Skin epidermis (tissue), 12 donors: ENCODE measurements at regions not wholly inside any gene's neighbourhood (a gene's known extent, or its start where the extent isn't known, plus 50 kb on each side); places are given as distances from the start of the nearest gene placed in this dataset.
A peak's percentile ranks its signal among the peaks of the same experiment; 100 is the strongest.
"Not testable (repeated sequence)": the region's sequence is repeated elsewhere in the genome, so short reads cannot be mapped to it uniquely, and the experiment has no call there.

Source experiments
- H3K27ac ChIP-seq, 21 experiments: fragments of 200-600 bp; sonication (generic) in 11 of 21; one replicate each; pipeline ENCODE4 v1.5.0; 2020; ENCODE audit warnings: mild to moderate bottlenecking in 3 of 21, inconsistent platforms in 2 of 21, moderate library complexity in 2 of 21
- H3K4me3 ChIP-seq, 7 experiments: fragments of 200-600 bp; sonication (generic) in 2 of 7; one replicate each; pipeline ENCODE4 v1.5.0; 2020; ENCODE audit warnings: inconsistent platforms in 2 of 7, mild to moderate bottlenecking in 2 of 7, moderate library complexity in 1 of 7

DNA sequence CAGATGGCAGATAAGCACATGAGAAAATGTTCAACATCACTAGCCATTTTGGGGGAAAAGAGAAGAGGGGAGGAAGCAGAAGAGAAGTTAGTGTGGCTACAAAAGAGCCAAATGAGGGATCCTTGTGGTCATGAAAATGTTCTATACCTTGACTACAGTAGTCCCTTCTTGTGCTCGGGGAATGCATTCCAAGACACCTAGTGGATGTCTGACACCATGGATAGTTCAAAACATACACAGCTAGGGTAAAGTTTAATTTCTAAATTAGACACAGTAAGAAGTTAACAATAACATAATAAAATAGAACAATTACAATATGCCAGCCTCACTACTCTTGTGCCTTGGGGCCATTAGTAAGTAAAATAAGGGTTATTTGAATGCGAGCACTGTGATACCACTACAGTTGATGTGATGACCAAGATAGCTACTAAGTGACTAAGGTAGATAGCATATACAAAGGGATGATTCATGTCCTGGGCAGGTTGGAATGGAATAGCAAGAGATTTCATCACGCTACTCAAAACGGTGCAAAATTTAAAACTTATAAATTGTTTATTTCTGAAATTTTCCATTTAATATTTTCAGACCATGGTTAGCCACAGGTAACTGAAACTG lies 344.1 kb downstream of the NR2F1-AS1 start:
- no peak overlapping the region for H3K27ac ChIP-seq
- no peak overlapping the region for H3K4me3 ChIP-seq

DNA sequence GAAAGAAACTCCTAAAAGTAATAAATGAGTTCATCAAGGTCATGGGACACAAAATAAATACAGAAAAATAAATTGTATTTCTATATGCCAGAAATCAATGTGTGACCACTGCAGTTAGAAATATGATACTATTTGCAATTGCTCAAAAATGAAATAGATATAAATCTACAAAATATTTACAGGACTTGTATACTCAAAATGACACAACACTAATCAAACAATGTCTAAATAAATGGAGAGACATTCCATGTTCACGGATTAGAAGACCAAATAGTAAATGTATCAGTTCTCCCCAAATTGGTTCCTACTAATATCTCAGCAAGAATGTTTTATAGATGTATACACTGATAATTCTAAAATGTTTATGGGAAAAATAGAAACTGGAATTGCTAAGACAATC lies 345.3 kb downstream of the NR2F1-AS1 start:
- H3K27ac ChIP-seq = no peak overlapping the region
- no peak overlapping the region for H3K4me3 ChIP-seq

DNA sequence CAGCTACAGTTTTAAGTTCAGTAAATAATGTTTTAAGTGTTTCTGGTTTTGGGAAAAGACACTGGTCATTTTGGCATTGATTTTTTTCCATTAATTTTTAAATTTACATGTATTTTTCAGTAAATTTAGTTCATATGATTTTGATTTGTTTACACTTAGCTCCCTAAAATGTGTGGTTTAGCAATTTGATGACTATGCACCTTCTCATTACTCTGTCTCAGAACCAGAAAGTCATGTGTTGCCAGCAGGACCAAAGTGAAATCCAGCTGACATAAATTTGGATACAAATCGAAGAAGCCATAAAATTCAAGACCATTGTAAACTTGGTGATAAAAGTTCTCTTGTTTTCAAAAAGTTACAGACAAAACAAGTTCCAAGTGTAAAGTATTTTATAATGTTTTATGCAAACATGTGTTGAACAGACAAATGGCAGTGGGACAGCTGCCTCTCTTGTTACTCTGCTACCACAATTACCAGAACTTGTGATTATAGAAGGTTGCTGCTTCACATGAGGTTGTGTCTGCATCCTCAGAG lies 354.8 kb downstream of the NR2F1-AS1 start:
- peak overlapping the region in 2 of 21 experiments; percentile 10 to 33 for H3K27ac ChIP-seq
- no peak overlapping the region for H3K4me3 ChIP-seq

DNA sequence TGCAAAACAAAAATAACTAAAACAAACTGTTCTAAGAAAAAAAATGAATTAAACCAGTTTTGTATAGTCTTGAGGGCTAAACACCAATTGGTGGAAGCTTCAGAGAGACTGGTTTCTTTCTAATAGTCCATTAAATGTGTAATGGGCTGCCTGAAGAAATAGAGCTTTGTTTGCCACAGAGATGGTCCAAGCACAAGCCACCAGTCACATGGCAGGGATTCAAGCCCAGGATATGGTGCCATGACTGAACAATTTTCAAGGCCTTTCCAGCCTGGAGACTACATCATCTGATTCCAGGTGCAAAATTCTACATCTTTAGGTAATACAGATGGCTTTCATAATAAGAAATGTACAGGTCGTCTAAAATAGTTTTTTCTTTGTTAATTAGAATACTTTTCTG lies 355.3 kb downstream of the NR2F1-AS1 start:
- no peak overlapping the region for H3K4me3 ChIP-seq
- H3K27ac ChIP-seq = peak overlapping the region in 4 of 21 experiments; percentile 10 to 61 (median 38)

DNA sequence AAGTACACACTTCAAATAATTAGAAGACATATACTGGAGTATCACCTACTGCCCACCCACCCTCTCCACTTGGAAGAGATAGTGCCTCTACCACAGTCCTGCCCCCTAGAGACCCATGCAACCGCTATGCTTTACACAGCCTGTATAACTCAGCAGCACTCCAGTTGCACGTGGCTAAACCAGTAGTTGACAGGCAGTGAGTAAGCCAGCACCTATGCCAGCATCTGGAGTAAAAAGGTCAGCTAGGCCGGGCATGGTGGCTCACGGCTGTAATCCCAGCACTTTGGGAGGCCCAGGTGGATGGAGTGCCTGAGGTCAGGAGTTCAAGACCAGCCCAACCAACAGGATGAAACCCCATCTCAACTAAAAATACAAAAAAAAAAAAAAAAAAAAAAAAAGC lies 356.4 kb downstream of the NR2F1-AS1 start:
- H3K4me3 ChIP-seq = no peak overlapping the region
- no peak overlapping the region for H3K27ac ChIP-seq

DNA sequence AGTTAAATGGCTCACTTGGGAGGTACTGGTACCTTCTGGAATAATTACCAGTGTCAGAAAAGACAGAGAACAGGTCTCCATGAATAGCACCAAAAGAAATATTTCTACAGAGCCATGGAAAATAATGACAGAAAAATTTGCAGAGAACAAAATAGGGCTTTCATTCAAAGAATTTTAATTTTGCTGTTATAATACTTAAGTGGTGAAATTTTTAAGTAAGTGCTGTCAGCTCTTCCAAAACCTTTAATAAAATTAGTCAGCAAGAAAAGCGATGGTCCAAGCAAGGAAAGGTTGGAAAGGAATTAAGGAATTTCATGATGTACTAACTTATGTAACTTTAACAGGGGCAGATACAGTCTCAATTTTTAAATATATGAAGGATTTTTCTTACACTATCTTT lies 359.2 kb downstream of the NR2F1-AS1 start:
- no peak overlapping the region for H3K4me3 ChIP-seq
- no peak overlapping the region for H3K27ac ChIP-seq

DNA sequence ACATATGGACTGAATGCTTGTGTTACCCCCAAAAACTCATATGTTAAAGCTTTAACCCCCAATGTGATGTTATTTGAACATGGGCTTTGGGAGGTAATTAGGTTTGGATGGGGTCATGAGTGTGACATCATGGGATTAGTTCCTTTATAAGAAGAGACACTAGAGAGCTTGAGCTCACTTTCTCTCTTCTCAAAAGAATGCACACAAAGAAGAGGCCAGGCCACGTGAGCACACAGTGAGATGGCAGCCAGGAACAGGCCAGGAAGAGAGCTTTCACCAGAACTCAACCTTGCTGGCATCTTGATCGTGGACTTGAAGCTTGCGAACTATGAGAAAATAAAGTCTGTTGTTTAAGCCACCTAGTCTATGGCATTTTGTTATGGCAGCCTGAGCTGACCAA lies 360.6 kb downstream of the NR2F1-AS1 start:
- no peak overlapping the region for H3K4me3 ChIP-seq
- H3K27ac ChIP-seq = no peak overlapping the region

DNA sequence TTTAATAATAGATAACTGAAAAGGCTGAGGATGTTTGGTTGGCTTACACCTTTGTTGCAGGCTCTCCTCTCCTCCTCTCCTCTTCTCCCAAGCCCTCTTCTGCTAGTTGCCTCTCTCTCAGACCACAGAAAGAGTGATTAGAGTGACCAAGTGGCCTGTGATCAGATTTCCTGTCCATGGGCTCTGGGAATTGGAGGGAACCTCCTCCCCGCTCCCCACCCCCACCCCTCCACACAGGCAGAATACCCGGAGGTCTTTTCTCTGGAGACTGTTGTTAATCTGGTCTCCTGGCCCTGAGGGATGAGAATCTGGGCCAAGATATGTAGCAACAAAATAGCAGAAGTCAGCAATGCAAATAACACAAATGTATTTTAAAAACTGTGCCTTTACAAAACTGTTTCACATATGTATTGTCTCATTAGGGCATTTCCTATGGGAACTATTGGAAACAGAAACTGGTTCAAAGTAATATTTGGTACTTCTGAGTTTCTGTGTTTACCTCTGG lies 361.3 kb downstream of the NR2F1-AS1 start:
- Histone ChIP-seq H3K27ac (no peak overlapping the region), H3K4me3 (no peak overlapping the region)

DNA sequence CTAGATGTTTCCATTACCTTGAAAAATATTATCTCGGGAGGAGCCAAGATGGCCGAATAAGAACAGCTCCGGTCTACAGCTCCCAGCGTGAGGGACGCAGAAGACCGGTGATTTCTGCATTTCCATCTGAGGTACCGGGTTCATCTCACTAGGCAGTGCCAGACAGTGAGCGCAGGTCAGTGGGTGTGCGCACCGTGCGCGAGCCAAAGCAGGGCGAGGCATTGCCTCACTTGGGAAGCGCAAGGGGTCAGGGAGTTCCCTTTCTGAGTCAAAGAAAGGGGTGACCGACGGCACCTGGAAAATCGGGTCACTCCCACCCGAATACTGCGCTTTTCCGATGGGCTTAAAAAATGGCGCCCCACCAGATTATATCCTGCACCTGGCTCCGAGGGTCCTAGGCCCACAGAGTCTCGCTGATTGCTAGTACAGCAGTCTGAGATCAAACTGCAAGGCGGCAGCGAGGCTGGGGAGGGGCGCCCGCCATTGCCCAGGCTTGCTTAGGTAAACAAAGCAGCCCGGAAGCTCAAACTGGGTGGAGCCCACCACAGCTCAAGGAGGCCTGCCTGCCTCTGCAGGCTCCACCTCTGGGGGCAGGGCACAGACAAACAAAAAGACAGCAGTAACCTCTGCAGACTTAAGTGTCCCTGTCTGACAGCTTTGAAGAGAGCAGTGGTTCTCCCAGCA lies 367.8 kb downstream of the NR2F1-AS1 start:
- H3K4me3 ChIP-seq = peak overlapping the region in 1 of 7 experiments; percentile 24
- not testable (repeated sequence) for H3K27ac ChIP-seq

DNA sequence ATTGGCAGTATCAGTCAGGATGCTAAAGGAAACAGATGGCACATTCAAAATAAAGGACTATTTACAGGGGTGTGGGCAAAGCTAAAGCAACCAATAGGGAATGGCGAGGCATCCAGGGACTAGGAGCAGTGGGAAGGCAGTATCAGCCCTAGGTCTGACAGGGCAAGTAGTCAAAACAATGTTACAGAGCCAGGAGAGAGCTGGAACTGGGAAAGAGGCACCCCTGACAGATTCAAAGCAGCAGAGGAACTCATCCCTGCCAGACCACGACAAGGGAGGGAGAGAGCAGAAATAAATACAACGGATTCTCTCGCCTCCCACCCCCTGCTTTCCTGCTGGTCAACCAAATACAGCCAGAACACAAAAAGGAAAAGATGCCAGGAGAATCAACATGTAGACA lies 371.5 kb downstream of the NR2F1-AS1 start:
- no peak overlapping the region for H3K4me3 ChIP-seq
- peak overlapping the region in 3 of 21 experiments; percentile 30 to 74 (median 60) for H3K27ac ChIP-seq

DNA sequence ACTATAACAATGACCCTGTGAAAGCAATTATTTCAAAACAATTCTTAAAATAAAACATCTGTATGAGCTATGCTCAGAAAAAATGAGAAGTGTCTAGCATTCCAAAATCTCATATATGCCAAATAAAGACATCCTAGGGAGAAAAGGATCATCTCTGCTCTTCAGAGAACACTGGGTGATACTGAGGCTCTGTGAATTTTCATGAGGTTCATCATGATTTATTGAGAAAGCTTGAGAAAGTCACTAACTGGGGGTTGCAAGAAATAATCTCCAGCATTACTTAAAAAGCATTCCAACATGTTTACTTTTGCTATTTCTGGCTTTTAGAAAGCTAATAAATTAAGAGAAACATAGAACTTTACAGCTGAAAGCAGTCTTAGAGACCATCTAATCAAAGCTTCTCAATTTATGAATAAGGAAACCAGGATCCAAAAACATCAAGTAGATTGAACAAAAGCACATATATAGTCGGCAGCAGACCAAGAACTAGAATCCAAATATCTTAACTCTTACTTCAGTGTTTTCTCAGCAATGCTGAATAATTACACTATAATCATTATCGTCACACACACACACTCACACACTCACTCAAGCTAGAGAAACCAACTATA lies 372.8 kb downstream of the NR2F1-AS1 start:
- peak overlapping the region in 5 of 21 experiments; percentile 8 to 74 (median 36) for H3K27ac ChIP-seq
- H3K4me3 ChIP-seq = no peak overlapping the region

DNA sequence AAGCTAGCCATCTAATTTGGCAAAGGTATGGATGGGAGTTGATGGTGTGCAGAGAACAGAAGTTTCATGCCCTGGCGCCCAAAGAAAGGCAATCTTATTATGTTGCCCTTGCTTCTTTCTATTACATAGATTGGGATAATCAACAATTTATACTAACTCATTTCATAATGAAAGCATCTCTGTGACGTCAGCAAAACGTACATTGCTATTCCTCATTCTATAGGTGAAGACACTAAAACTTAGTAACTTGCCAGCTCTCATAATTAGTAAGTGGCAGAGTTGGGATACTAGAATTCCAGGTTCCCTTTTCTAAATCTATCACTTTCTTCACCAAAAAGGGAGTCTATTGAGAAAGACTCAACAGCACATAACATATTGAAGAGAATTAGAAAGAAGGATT lies 374.8 kb downstream of the NR2F1-AS1 start:
- Histone ChIP-seq H3K4me3 (no peak overlapping the region), H3K27ac (no peak overlapping the region)

DNA sequence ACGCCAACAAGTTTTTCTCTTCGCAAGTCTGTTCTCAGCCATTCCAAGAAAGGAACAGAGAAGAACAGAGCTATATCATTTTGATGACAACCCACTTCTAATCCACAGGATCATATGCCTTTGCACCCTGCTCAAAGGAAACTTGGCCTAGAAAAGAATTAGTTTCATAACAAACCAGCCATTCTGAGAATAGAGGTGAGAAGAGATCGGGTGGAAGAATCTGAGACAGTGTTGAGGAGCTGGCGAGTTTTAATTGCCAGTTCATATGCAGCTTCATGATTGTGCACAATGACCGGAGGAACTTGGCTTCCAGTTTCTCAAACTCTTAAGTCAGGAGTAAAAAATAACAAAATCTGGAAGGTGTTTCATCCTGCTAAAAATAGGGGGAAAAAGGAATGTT lies 380.0 kb downstream of the NR2F1-AS1 start:
- Histone ChIP-seq H3K4me3 (no peak overlapping the region), H3K27ac (no peak overlapping the region)

DNA sequence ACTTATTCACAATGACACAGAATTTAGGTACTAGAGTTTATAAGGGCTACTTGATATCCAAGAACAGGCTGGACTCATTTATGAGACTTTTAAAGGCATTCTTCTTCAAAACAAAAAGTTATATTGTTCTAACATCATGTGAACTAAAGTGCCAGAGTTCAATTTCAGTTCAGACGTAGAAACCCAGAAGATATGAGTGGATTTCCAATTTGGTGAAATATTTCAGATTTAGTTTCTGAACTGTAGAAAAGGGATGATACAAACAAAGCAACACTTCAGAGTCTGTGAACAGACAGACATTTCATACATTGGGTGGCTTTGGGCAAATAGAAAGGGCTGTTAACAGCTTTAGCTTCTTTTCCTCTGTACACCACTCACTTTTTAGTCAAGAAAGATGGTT lies 384.0 kb downstream of the NR2F1-AS1 start:
- H3K27ac ChIP-seq = no peak overlapping the region

DNA sequence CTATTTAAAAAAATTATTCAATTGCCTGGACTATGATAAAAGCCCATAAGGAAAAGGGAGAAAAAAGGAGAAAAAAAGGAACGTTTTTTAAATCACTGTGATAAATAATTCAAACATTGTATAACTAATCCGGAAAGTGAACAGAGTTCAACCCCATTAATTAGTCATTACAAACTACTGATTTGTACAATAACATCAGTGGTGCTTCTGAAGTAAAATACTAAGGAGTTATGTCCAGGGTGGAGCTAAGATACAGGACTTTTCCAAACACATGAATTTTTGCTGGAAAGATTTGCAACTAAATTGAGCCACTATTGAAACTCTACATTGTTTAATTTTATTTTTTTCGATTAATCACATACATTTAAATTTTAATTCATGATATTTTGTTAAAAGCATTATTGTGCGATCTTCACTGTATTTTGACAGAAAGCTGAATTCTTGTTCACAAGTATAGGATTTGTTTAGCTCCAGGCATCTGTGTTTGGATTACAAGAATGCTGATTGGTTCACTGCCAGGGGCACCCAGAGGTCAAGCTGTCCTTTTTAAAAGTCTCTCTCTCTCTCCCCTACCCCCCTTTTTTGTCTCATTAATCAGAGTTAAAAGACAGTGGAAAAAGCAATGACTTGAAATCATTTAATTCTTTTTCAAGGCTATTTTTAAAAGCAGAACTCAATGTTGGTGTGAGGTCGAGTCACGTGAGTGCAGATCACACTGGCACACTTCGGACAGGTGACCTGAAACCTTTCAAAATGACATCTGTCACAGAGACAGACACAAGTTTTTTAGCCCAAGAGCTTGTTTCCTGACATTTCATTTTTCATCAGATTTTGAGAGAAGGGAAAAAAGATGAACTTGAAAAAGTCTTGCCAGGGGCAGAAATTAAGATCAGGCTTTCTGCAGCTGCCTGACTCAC lies 387.3 kb downstream of the NR2F1-AS1 start:
- H3K27ac ChIP-seq = peak overlapping the region in 1 of 21 experiments; percentile 12

More for the DNA sequence above, 384.0 kb downstream of the NR2F1-AS1 start:
- no peak overlapping the region for H3K4me3 ChIP-seq

DNA sequence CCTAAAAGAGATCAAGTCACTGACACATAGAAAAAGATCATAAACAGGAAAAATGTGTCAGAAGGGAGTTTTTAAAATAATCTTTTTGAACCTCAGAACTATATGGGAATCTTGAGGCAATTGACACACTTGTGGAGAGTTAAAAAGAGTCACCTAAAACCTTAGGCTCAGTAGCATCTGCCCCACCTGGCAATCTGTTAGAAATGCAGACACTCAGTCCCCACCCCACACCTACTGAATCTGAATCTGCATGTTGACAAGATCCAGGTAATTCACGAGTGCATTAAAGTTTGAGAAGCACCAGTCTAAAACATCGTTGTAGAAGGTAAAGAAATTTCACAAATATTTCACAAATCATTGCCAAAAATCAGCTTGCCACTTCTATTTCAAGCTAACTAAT lies 388.3 kb downstream of the NR2F1-AS1 start:
- H3K27ac ChIP-seq = peak overlapping the region in 2 of 21 experiments; percentile 23 to 48

More for the DNA sequence above, 387.3 kb downstream of the NR2F1-AS1 start:
- no peak overlapping the region for H3K4me3 ChIP-seq

DNA sequence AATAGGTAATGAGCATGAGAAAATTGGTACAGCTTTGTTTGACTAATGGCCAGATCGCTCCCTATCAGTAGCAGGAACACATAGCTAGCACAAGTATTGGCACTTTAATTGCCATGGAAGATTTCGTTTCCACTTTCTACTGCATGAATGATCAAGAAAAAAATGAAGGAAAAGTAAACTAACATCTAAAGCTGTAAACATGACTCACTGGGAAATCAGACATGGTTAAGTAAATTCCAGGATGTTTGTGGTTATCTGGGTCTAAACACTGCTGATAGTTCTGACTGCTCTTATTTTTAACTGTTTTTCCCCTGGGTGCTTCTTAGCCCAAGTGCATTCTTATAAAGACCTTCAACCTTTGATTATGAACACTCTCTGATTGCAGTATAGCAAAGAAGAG lies 388.9 kb downstream of the NR2F1-AS1 start:
- H3K27ac ChIP-seq = peak overlapping the region in 2 of 21 experiments; percentile 17 to 23
- no peak overlapping the region for H3K4me3 ChIP-seq

More for the DNA sequence above, 388.3 kb downstream of the NR2F1-AS1 start:
- H3K4me3 ChIP-seq = no peak overlapping the region

DNA sequence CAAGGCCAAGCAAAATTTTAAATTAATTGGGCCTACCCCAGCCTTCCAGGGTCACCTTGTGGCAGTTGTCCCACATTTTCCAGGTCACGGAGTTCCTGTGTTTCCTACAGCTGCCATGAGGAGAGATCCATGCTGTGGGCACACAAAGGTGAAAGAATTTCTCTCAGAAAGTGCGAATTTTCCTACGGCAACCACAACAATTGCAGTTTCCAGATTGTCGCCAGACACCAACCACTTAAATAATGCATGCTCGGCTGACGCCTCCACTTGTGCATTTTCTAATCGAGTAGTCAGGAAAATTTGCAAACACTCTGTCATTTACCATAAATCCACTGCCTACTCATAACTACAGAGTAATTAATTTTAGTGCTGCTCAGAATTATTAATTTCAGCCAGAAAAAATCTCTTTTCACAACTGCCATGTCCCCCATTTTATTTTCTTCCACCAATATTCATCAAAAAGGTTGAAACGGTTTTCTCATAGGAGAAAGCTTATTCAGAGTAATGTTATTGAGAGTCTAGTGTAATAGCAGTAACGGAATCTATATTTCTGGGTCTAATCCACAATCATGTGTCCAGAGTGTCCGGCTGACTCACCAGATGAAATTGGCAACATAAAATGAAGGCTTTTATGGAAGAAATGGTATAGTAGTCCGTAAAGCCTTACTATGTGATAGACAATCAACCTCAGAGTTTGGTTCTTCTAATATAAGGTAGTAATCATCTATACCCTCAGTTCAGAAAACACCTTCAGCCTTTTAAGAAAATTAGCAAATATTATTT lies 389.8 kb downstream of the NR2F1-AS1 start:
- no peak overlapping the region for H3K4me3 ChIP-seq
- H3K27ac ChIP-seq = peak overlapping the region in 1 of 21 experiments; percentile 12

DNA sequence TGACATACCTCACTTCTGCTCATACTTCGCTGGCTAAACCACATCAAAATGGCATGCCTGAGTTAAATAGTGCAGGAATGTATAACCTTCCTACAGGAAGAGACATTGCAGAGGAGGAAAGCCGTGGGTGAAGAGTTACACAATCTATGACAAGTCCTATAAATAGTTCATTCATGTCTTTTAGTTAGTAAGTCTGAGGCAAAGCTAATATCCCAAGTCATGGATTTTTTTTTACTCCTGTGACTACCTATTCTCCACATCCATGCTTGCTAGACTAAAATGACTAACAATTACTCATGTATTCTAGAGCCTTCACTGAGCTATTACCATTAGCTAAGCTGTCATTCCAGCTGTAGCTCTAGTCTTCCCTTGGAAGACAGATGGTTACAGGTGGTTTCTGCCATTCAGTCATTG lies 391.3 kb downstream of the NR2F1-AS1 start:
- Histone ChIP-seq H3K4me3 (no peak overlapping the region), H3K27ac (no peak overlapping the region)
